CD1c-positive myeloid dendritic cell (primary cell): ENCODE measurements at regions not wholly inside any gene's neighbourhood (a gene's known extent, or its start where the extent isn't known, plus 50 kb on each side); places are given as distances from the start of the nearest gene placed in this dataset.
"Not testable (repeated sequence)": the region's sequence is repeated elsewhere in the genome, so short reads cannot be mapped to it uniquely, and the experiment has no call there.

Source experiments
- DNase-seq: peaks from one replicate; pipeline ENCODE4 v3.0.0-alpha.2; 2016; ENCODE audit errors: extremely low spot score

DNA sequence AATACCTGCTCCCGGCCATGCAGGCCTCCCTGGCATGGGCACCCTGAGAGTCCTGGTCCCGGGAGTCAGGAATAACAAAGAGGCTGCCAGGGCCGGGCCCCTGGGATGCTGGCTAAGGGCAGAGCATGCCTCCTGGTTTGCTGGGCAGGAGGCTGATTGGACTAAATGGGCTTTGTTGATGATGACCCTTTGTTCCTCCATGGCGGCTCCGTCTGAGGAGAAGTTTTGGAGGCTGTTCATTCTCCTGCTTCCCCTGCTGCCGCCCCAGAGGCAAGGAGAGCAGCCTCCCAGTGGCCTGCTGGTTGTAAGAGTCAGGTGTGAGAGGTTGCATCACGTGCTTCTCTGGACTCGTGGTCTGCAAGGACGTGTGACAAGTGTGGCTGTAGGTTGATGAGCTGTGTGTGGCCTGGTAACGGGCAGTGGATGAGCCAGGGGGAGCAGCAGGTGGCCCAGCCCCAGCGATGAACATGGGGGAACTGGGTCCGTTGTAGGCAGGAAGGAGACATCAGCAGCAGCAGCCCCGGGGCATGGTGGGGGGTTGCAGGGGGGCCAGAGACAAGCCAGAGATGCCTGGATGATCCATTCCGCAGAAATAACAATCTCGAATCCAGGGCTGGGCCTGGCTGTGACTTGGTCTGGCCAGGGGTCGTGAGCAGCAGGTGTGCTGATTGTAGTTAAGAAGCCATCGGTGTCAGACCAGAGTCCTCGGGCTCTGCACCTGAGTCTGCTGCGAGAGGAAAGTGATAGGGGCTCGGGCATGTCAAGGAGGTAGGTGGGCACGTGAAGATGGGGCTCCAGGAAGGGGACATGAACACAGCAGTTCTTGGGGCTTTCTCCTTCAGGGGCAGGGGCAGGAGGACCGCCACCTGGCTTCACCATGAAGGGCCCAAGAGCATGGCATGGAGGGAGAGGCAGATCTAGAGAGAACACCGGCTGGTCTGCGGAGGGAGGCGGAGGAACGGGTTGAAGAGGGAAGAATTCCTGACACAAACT lies 101.4 kb downstream of the TNFRSF13B start:
- DNase-seq = no peak

DNA sequence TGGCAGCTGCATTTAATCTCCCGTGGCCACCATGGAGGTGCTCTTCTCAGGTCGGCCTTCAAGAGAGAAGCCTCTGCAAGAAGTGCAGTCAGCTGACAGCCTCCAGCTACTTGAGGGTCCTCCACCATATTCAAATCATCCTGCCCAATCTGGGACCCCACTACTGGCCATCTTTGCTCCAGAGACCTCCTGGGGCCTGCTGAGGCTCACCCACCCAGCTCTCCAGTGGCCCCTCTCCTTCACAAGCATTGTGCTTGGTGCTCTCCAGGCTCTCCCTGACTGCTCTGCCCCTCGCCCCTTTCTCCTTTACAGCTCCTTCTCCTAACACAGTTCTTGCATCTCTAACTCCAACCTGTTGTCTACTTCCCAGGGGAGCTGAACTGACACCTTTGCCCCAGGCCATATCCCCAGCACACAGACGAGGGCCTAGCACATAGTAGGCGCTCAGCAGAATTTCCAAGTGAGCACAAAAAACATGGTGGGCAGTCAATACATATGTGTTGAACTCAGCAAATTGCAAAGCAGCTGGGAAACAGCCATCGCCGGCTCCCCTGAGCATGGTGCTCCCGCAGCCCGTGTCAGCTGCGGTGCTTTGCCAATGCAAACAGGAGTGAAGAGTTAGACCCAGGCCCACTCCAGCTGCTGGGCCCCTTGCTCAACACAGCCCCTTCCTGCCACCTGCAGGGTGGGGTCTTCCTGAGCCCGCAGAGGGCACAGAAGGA lies 102.2 kb downstream of the TNFRSF13B start:
- not testable (repeated sequence) for DNase-seq

DNA sequence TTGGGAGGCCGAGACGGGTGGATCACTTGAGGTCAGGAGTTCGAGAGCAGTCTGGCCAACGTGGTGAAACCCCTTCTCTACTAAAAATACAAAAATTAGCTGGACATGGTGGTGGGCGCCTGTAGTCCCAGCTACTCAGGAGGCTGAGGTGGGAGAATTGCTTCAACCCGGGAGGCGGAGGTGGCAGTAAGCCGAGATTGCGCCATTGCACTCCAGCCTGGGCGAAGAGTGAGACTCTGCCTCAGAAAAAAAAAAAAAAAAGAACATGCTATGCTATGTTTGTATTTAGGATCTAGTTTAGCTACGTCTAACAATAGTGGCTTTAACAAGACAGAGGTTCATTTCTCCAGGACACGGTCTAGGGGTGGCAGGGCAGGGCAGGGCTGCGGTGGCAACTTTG lies 103.3 kb downstream of the TNFRSF13B start:
- DNase-seq = not testable (repeated sequence)

DNA sequence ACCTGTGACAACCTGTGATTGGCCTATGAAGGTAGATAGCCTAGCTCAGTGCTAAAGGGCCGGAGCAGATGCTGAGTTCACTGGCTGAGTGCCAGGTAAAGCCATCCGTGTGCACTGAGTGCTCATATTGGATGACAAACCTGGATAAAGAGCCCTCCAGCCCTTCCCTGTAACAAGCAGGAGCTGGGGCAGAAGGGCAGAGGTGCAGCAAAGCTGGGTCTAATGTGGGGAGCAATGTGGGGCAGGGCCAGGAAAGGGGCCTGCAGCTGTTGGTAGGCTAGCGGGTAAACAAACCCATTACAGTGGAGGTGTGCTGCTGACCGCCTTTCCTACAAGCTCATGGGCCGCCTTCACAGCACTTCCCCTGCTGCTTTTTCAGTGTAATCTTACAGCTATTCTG lies 104.4 kb downstream of the TNFRSF13B start:
- DNase-seq = not testable (repeated sequence)

DNA sequence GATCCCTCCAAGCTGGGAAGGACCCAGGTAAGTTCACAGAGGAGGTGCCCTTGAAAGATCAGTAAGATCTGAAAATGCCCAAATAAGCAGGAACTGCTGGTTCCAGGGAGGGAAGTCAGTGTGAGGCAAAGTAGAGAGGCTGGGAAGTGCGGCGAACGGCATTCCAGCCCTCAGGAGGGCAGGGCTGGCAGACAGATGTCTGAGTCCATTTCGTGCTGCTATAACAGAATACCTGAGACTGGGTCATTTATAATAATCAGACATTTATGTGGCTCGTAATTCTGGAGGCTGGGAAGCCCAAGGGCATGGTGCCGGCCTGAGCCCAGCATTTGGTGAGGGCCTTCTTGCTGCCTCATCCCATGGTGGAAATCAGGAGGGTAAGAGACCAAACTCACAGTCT lies 105.1 kb downstream of the TNFRSF13B start:
- DNase-seq = not testable (repeated sequence)

DNA sequence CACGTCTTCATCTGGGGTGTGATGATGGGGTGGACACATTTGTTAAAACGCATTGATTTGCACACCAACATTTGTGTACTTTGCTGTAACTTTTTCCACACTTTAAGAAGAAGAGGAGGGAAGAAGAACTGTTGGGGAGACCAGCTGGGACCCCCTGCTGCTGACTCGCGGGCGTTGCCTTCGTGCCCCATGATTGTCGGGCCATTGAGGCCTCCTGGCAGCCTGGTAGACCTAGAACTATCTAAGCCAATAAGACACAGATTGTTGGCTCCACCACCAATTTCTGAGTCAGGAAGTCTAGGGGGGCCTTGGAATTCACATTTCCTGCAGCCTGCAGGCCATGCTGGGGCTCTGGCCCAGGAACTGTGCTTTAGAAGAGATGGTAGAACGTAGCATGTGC lies 105.5 kb downstream of the TNFRSF13B start:
- DNase-seq = no peak

DNA sequence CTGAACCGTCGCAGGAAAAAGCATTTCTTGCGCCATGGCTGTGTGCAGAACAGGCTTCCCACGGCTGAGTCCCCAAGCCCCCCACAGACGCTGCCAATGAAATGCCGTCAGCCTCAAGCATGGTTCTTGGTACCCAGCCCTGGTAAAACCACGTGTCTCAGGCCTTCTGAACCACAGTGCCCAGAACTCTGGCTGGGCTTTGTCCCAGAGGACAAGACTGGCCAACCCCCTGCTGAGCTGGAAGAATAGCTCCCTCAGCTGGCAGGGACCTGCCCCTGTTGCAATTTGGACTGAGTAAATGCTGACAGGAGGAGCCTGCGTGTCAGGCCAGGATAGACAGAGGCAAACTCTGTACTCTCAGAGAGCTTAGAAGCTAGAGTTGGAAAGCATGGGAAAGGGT lies 106.2 kb downstream of the TNFRSF13B start:
- DNase-seq = not testable (repeated sequence)

DNA sequence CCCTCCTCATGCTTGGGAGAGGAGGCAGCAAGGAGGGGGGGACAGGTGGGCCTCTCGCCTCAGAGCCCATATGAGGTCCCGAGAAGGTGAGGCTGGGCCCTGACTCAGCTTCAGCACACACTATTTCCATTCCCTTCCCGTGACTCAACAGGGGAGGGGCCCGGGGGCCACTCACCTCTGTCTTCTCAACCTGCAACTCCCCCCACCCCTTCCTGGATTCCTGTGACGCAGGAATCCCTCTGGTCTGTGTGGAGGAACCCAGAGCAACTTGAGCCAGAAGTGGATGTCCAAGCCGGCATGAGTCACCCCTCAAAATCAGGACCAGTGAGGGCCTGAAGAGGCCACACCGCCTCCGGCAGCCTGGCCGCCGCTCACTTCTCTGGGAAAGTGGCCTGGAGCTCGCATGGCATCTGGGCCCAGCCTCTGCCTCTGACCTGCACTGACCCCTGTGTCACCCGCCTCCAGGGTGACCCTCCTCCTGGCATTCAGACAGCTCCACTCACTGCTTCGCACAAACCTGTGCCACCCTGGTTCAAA lies 106.8 kb downstream of the TNFRSF13B start:
- not testable (repeated sequence) for DNase-seq

DNA sequence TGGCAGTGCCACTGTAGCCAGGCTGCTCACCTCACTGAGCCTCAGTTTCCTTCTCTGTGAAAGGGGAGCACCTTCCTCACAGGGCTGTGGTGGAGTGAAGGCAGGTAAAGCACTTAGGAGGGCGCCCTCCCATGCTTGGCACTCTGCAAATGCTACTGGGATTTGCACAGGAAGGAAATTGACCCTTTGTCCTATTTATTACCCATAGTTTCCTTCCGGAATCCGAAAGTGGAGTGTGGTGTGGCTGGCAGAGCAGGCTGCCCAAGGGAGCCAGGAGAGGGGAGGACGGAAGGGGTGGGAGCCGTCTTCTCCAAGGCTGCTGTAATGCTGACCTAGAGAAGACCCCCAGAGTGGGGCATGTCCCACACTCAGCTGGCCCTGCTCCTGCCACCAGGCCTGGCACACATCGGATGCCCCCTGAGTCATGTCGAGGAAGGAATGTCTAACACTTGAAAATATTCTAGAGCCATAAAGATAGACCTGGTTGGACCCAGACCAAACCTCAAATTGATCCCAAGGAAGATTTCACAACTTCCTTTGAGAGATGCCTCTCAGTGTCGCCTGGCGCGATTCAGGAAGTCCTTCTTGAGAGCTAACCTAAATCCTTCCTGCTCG lies 107.3 kb downstream of the TNFRSF13B start:
- not testable (repeated sequence) for DNase-seq

DNA sequence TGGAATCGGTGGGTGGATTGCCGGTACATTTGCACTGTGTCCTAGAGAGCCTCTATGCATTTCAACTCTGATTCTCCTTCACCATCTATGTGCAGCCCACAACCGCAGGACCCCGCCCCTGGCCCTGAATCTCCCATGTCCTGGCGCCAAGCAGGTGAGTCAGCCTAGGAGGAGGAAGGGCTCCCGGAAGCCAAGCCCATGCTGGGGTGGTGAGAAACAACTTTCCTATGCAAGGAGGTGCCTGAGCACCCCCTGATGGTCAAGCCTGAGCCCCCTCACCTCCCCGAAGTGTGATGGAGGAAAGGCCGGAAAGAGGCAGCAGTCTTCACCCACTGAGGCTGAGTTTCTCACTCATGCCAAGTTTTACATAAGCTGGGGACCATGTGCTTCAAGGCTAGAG lies 110.8 kb downstream of the TNFRSF13B start:
- not testable (repeated sequence) for DNase-seq

DNA sequence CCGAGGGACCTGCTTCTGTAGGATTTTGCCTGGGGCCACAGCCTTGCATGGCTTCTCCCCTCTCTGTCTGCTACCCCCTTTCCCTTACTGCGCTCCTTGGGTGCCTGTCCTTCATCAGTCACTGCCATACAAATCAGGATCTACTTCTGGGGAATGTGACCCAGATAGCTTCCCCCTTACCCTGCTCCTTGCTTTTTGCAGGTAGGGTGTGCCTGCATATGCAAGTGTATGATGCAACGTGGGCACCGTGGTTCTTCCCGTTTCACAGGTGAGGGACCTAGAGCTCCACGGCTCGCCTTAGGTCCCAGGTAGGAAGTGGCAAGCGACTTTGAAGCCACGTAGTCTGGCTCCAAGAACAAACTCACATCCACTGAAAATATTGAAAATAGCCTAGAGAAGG lies 111.5 kb downstream of the TNFRSF13B start:
- DNase-seq = not testable (repeated sequence)

DNA sequence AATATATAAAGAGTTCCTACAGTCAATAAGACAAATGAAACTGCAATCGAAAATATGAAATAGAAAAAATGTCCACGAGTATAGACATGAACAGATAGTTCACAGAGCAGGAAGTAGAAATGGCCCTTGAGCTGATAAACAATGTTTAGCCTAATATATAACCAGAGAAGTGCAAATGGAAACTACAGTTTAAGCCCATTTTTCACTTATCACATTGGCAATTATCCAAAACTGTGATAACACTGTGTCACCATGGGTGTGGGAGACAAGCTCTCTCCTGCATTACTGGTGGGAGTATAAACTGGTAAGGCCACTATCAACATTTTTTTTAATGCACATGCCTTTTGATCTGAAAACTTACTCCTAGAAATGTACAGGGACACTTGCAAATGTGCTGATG lies 112.4 kb downstream of the TNFRSF13B start:
- not testable (repeated sequence) for DNase-seq

DNA sequence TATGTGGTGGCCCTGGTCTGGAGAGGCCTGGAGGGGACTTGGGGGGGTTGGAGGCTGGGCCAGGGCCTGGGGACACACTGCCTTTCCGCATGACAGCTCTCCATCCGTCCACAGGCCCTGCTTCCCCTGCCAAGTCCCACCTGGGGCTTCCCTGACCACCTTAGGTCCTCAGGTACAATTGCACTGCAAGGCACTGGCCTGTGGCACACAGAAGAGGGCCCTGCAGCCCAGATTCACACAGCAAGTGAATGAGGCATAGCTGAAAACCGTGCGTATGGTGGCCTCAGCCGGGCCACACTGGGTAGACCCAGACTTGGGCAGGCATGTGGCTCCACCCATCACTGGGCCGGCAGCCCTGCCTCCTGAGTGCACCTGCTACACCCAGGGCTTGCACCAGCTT lies 114.2 kb downstream of the TNFRSF13B start:
- not testable (repeated sequence) for DNase-seq

DNA sequence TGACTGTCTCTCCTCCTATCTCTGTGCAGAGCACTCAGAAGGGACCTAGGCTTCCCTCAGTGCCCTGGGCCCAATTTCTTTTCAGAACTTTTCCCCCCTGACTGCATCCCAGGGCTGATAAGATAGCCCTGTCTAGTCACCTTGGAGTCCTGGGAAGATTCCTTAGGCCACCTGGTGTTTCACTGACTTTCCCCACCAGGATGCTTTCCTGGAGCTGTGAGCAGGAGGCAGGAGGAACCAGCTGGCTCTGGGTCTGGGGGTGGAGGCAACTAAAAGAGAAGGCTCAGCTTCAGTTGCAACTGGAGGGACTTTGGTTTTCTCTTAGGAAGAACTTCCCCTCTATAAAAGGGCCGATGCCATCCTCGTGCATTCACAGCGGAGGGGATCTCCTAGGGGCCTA lies 115.1 kb downstream of the TNFRSF13B start:
- DNase-seq = not testable (repeated sequence)

DNA sequence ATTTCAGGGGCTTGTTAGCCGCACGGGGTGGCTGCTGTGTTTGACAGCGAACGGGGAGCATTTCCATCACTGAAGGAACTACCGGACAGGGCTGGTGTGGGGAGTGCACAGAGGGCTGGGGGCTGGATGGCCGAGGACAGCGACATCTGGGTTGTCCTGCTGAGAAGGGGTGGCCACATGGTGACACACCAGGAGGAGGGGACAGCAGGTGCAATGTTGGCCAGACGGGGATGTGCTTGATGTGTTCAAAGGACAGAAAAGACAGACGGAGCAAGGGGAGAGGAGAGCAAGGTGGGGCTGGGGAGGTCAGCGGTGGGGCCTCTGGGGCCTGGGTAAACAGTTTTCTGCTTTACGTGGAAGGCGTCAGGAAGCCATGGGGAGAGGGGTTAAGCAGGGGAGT lies 115.7 kb downstream of the TNFRSF13B start:
- not testable (repeated sequence) for DNase-seq

DNA sequence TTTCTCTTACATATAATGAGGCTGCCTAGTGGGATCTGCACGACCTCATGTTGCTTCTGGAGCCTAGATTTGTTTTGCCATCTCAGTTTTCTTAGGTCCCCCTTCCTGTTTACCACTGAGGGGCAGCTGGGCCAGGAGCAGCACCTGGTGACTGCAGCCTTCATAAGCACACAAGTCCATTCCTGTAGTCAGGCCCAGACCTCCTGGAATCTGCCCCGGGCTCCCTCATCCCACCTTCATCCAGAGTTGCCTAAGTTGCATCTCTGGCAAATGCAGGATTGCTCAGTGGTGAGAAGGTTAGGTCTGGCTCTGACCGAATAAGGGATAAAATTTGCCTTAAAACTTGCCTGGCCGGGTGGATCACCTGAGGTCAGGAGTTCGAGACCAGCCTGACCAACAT lies 117.3 kb downstream of the TNFRSF13B start:
- not testable (repeated sequence) for DNase-seq

DNA sequence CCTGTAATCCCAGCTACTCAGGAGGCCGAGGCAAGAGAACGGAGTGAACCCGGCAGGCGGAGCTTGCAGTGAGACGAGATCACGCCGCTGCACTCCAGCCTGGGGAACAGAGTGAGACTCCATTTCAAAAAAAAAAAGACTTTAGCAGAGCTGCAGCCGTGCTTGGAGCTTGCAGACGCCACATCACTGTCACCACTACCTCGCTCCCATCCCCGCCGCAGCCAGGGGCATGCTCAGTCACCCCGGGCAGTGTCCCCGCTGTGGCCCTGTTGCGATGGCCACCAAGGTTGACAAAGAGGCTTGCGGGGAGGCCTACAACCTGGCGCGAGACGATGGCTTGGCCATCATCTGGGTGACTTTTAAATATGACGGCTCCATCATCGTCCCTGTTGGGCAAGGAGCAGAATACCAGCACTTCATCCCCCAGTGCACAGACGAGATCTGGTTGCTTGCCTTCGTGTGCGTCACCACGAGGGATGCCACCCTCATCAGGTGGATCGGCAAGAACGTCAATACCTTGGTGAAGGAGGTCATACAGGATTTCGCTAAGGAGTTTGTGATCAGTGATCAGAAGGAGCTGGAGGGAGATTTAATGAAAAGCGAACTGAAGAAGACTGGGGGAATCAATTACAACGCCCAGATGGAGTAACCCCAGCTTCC lies 118.1 kb downstream of the TNFRSF13B start:
- no peak for DNase-seq

DNA sequence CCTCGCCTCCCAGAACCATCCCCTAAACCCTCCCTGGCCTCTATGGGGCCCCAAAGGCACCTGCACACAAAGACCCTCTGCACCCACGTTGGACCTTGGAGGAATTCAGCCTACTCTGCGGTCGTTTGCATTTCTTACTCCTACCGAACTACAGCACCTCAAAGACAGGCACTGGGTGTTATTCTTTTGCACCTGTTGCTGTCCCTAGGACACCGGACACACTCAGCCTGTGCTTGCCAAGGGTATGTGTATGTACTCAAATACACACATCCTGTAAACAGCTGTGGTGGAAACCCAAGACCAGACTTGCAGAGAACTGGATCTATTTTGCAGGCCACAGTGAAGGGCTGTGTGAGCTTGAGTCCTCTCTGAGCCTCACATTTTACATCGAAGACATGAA lies 122.1 kb downstream of the TNFRSF13B start:
- not testable (repeated sequence) for DNase-seq

DNA sequence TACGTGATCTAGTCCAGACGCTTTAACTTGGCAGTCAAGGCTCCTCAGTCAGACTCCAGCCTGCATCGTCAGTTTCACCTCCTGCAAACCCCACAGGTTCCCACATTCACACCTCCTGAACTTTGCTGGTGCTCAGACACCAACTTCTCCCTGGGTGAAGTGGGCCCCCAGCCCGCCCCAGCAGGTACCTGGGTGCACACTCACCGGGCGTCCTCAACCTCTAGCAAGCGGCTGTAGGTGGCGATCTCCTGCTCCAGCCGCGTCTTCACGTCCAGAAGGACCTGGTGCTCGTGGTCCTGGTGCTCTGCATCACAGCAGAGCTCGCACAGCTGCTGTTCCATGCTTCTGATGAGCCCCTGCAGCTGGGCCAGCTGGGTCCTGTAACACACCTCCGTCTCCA lies 122.9 kb downstream of the TNFRSF13B start:
- DNase-seq = not testable (repeated sequence)

DNA sequence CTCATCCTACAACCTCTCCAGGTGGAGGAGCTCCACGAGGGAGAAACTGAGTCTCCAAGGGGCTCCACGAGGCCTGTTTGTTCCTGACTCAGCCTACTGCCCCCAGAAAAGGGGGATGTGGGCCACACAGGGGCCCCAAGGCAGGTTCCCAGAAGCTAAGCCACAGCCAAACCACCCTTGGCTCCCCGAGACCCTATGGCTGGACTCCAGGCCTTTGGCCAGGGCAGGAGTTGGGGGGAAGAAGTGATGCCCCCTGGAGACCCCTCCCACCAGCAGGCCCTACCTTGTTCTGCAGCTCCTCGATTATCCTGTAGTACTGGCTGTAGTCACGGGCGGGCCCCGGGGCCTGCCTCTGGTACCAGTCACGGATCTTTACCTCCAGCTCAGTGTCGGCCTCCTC lies 126.8 kb downstream of the TNFRSF13B start:
- not testable (repeated sequence) for DNase-seq

DNA sequence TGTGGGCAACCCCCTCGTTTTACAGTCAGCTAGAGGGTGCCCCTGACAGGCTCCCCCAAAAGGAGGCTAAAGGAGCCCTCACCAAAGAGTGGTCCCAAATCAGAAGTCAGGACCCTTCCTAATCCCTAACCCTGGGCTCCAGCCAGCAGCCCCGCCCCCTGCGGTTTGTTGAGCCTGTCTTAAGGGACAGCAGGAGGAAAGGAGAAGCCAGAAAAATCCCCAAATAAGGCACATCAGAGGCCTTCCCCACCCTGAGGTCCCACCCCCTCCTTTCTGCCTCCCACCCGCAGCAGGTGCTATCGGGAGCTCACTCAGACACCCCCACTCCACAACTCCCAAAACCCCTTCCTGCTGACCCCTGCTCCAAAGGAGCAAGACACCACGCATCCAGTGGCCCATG lies 127.2 kb downstream of the TNFRSF13B start:
- not testable (repeated sequence) for DNase-seq
